ENCODE measurements at regions not wholly inside any gene's neighbourhood (a gene's known extent, or its start where the extent isn't known, plus 50 kb on each side); places are given as distances from the start of the nearest gene placed in this dataset.
"Not testable (repeated sequence)": the region's sequence is repeated elsewhere in the genome, so short reads cannot be mapped to it uniquely, and the experiment has no call there.

- not testable (repeated sequence) for TF ChIP-seq CTCF (conservative IDR thresholded peaks at IDR 0.05 in 1 of 2, IDR thresholded peaks at IDR 0.05 in 1 of 2; ENCODE audit: extremely low read depth in 1 of 2, insufficient read depth in 1 of 2, low read depth in 1 of 2, low read length in 2 of 2); EZH2 (IDR thresholded peaks at IDR 0.05; ENCODE audit: borderline replicate concordance, low read length)
These were observed 734.1 kb downstream of the TFAP2A start for GRCh38 chr6:9680727-9681126.

All from mammary epithelial cell (primary cell).